Astrocyte of the cerebellum (primary cell): ENCODE measurements at regions not wholly inside any gene's neighbourhood (a gene's known extent, or its start where the extent isn't known, plus 50 kb on each side); places are given as distances from the start of the nearest gene placed in this dataset.
A peak's percentile ranks its signal among the peaks of the same experiment; 100 is the strongest.

Experiments used
- DNase-seq: peaks from one replicate; pipeline ENCODE4 v3.0.0-alpha.2; 2011; ENCODE audit warnings: low read depth
- H3K4me3 ChIP-seq: 2 replicates; pipeline ENCODE4 v1.5.1; 2011; ENCODE audit warnings: mild to moderate bottlenecking, low read depth, low read length, moderate library complexity
- in situ Hi-C: cut with HindIII; loops from 2 replicates; pipeline ENCODE4 v1.10.0; 2017; ENCODE audit warnings: low sequenced_read_pairs
- TF ChIP-seq, protein P1 (sequence below): IDR thresholded peaks from 2 replicates; pipeline ENCODE4 v1.5.1; 2012; ENCODE audit warnings: low read length, low read depth, moderate library complexity, mild to moderate bottlenecking; ENCODE audit errors: missing control alignments

DNA sequence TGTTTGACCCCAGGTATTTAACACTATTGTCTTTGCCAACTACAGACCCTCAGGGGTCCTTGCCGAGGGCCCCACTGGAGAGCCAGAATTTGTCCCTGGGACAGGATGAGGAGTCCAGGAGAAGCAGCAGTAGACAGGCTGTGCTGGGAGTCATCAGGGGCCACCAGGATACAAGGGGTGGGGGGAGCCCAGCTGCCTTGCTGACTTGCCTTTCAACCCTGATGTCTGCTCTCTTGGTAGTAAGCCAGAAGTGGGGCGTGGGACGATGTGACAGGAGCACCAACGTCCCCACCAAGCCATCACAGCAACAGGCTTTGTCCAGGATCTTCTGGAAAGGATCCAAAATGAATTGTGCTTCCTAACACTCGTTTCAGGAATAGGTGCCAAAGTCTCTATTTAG, 62.4 kb upstream of the CDCA7L start:
- no peak for DNase-seq
- TF ChIP-seq, protein P1, sequence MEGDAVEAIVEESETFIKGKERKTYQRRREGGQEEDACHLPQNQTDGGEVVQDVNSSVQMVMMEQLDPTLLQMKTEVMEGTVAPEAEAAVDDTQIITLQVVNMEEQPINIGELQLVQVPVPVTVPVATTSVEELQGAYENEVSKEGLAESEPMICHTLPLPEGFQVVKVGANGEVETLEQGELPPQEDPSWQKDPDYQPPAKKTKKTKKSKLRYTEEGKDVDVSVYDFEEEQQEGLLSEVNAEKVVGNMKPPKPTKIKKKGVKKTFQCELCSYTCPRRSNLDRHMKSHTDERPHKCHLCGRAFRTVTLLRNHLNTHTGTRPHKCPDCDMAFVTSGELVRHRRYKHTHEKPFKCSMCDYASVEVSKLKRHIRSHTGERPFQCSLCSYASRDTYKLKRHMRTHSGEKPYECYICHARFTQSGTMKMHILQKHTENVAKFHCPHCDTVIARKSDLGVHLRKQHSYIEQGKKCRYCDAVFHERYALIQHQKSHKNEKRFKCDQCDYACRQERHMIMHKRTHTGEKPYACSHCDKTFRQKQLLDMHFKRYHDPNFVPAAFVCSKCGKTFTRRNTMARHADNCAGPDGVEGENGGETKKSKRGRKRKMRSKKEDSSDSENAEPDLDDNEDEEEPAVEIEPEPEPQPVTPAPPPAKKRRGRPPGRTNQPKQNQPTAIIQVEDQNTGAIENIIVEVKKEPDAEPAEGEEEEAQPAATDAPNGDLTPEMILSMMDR = no peak
- H3K4me3 ChIP-seq = no peak overlapping the region
- in situ Hi-C loops = no loop called here

DNA sequence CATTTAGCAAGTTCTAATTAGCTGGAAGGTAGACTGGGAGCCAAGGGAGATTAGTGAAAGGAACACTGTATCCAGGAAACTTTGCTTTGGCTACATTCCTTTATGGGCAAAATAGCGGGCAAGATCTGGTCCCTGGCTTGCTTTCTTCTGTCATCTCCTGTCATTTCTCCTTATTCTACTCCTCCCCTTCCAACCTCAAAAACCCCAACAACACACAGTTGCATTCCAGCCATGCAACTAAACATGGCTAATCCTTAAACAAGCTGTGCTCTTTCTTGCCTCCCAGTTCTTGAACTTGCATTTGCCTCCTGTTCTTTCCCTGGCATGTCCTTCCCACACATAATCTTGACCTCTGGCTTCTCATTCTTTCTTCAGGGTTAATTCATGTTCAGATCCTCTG, 59.5 kb upstream of the CDCA7L start:
- in situ Hi-C loops = no loop called here

DNA sequence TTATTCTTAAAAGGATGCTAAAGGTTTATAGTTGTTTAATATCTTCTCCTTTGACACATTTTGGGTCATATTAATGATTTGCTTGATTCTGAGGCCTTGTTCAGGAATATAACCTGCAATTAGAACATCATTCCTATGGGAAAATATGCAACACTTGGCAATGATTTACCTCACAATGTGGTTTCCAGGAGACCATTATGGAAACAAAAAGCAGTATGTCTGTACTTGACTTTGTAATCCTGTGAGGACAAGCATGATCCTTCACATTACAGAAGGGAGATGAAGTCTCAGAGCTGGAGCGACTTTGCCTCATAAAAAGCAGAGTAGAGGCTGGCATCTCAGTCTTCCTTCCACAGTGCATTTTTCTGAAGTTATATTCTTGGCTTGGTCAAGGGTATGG, 57.0 kb upstream of the CDCA7L start:
- DNase-seq = no peak
- in situ Hi-C loops = no loop called here
- no peak overlapping the region for H3K4me3 ChIP-seq
- TF ChIP-seq, protein P1 = no peak

More for the DNA sequence above, 59.5 kb upstream of the CDCA7L start:
- TF ChIP-seq, protein P1 = no peak
- no peak for DNase-seq
- no peak overlapping the region for H3K4me3 ChIP-seq

DNA sequence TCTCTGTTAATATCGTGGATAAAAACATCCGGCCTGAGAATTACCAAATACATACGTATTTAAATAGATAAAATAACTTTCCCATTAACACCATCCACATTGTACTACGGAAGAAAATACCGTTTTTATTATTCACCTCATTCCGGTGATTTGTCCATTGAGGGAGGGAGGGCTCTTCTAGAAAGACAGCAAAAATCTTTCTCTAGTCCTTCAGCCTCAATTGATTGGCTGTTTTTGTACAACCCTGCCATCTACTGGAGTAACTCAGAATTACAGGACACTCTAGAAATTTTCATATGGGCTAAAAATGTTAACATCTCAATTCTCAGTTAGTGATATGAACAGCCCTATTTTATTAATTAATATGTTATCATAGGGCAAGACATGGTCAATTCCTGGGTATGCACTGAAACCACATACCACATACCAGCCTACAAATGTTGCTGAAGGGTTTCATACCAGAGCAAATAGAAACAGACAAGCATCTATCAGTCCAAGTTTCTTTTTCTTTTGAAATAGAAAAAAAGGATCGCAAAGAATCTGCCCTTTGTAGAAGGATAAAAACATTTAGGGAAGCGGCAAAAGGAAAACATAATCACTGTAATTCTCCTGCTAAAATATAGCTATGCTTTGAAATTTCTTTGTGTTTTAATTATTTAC, 55.8 kb upstream of the CDCA7L start:
- in situ Hi-C loops = no loop called here
- DNase-seq = peak; percentile 43
- H3K4me3 ChIP-seq = peak overlapping the region; percentile 17
- TF ChIP-seq, protein P1 = peak; percentile 70

DNA sequence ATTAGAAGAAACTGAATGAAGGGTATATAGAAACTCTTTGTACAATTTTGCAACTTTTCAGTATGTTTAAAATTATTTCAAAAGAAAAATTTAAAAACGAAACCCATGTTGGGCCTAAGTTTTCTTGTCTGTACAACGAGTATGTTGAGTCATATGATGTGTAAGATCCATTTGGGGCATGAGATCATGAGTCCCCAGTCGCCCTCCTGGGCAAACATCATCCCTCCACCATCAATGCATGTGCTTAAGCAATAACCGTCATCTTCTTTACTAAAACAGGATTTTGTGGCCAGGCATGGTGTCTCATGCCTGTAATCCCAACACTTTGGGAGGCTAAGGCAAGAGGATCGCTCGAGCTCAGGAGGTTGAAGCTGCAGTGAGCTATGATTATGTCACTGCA, 54.2 kb upstream of the CDCA7L start:
- DNase-seq = no peak
- in situ Hi-C loops = no loop called here
- TF ChIP-seq, protein P1 = no peak
- H3K4me3 ChIP-seq = no peak overlapping the region

DNA sequence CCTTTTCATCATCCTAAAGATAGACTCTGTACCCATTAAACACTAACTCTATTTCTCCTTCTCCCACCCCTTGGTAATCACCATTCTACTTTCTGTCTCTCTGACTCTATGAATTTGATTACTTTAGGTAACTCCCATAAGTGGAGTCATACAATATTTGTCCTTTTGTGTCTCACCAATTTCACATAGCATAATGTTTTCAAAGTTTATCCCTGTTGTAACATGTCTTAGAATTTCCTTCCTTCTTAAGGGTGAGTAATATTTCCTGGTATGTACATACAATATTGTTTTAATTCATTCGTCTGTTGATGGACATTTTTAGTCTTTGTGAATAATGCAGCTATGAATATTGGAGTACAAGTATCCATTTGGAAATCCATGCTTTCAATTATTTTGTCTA, 50.9 kb upstream of the CDCA7L start:
- in situ Hi-C loops = no loop called here
- DNase-seq = no peak
- TF ChIP-seq, protein P1 = no peak
- no peak overlapping the region for H3K4me3 ChIP-seq
